ENCODE measurements at regions not wholly inside any gene's neighbourhood (a gene's known extent, or its start where the extent isn't known, plus 50 kb on each side); places are given as distances from the start of the nearest gene placed in this dataset.

DNA sequence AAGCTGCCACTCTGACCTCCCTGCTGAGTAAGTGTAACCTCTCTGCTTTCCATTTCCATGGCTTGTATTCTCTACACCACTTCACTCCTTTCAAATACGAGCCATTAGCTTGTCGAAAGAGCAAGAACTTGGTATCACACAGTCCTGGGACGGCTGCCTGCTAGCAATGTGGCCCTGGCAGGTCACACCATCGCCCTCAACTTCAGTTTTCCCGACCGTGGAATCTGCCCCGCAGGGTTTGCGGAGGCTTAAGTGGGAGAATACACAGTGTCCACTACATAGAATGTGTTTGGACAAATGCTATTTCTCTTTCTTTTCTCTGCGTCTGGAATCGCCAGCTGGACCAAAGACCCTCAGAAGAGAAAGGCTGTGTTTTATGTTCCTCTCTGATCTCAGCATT lies 78.6 kb upstream of the STOX2 start:
- H2AFZ ChIP-seq (replicated peaks), result peak overlapping the region; percentile 12
- H3K4me1 ChIP-seq, result no peaks in the 10 kb centered on the region
- DNase-seq (ENCODE audit: low spot score), result no peak
- TF ChIP-seq EZH2phosphoT487 (IDR thresholded peaks at IDR 0.05) (no peak), EZH2 (IDR thresholded peaks at IDR 0.05) (no peak)
- TF ChIP-seq, protein P1, sequence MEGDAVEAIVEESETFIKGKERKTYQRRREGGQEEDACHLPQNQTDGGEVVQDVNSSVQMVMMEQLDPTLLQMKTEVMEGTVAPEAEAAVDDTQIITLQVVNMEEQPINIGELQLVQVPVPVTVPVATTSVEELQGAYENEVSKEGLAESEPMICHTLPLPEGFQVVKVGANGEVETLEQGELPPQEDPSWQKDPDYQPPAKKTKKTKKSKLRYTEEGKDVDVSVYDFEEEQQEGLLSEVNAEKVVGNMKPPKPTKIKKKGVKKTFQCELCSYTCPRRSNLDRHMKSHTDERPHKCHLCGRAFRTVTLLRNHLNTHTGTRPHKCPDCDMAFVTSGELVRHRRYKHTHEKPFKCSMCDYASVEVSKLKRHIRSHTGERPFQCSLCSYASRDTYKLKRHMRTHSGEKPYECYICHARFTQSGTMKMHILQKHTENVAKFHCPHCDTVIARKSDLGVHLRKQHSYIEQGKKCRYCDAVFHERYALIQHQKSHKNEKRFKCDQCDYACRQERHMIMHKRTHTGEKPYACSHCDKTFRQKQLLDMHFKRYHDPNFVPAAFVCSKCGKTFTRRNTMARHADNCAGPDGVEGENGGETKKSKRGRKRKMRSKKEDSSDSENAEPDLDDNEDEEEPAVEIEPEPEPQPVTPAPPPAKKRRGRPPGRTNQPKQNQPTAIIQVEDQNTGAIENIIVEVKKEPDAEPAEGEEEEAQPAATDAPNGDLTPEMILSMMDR (IDR thresholded peaks at IDR 0.05), result no peak
- no peaks in the 10 kb centered on the region for H3K36me3 ChIP-seq
- H3K4me2 ChIP-seq, result no peak overlapping the region
- no peaks in the 10 kb centered on the region for H3K79me2 ChIP-seq (ENCODE audit: low read depth)
- H4K20me1 ChIP-seq (ENCODE audit: low read depth), result no peaks in the 10 kb centered on the region
- peaks cover 5% of the 10 kb centered on the region for H3K9me3 Mint-ChIP-seq
- H3K9me3 ChIP-seq (ENCODE audit: low read depth), result no peaks in the 10 kb centered on the region
- H3K27me3 Mint-ChIP-seq (ENCODE audit: insufficient read depth, low read depth), result peaks cover 3% of the 10 kb centered on the region
- H3K9ac ChIP-seq, result no peak overlapping the region
- peak overlapping the region; percentile 18 for H3K27ac Mint-ChIP-seq
- H3F3A ChIP-seq (ENCODE audit: low read depth), result no peaks in the 10 kb centered on the region
- no peak overlapping the region for H3K4me3 ChIP-seq
- no peaks in the 10 kb centered on the region for H3K27me3 ChIP-seq
- H3K4me1 Mint-ChIP-seq, result peaks cover 23% of the 10 kb centered on the region
- H3K27ac ChIP-seq, result no peak overlapping the region
- no peak overlapping the region for H3K4me3 Mint-ChIP-seq
- H3K36me3 Mint-ChIP-seq, result no peaks in the 10 kb centered on the region

DNA sequence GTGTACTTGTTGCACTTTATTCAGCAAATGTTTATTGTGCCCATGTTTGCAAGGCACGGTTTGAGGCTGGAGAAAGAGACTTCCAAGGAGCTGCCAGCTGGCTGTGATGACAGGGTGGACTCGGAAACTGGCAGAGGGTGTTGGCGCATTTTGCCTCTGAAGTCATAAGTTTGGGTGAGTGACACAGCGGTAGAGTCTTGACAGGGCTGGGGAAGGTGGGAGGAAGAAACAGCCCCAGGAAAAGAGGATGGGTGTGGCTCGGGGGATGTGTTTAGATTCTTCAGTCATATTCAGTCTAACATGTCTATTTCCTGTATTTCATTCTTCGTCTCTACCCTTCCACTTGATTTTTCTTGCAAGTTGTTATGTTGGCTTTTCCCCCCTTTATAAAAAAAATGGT lies 77.0 kb upstream of the STOX2 start:
- Histone ChIP-seq H3K4me3 (no peak overlapping the region), H4K20me1 (ENCODE audit: low read depth) (no peaks in the 10 kb centered on the region), H3K27ac (no peak overlapping the region), H2AFZ (replicated peaks) (no peak overlapping the region), H3K36me3 (no peaks in the 10 kb centered on the region), H3K27me3 (no peaks in the 10 kb centered on the region), H3K9me3 (ENCODE audit: low read depth) (no peaks in the 10 kb centered on the region), H3K4me2 (no peak overlapping the region), H3K4me1 (no peaks in the 10 kb centered on the region), H3F3A (ENCODE audit: low read depth) (no peaks in the 10 kb centered on the region), H3K9ac (no peak overlapping the region), H3K79me2 (ENCODE audit: low read depth) (no peaks in the 10 kb centered on the region)
- DNase-seq (ENCODE audit: low spot score), result no peak
- Mint-ChIP-seq H3K4me1 (peaks cover 23% of the 10 kb centered on the region), H3K4me3 (no peak overlapping the region), H3K27me3 (ENCODE audit: insufficient read depth, low read depth) (peaks cover 3% of the 10 kb centered on the region), H3K9me3 (peaks cover 2% of the 10 kb centered on the region), H3K36me3 (no peaks in the 10 kb centered on the region), H3K27ac (no peak overlapping the region)
- TF ChIP-seq, protein P1 (IDR thresholded peaks at IDR 0.05), result no peak
- TF ChIP-seq EZH2phosphoT487 (IDR thresholded peaks at IDR 0.05) (no peak), EZH2 (IDR thresholded peaks at IDR 0.05) (no peak)

DNA sequence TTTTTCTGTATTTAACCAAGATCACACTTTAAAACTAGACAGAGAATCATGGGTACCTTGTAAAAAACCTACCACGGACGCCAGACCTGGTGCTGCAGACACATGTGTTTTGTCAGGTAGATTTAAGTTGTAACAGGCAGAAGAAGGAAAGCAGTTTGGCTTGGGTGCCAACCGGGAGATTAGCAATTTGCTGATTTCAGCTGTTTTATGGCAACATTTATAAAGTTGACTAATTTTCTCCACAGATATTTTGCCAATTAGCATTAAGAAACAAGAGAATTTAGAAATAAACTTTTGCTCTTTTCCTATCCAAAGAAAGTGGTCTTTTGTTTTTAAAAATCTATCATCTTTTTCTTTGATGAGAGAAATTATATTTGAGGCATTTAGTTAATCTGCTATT lies 76.3 kb upstream of the STOX2 start:
- H3K4me1 Mint-ChIP-seq, result peaks cover 18% of the 10 kb centered on the region
- no peaks in the 10 kb centered on the region for H3K9me3 ChIP-seq (ENCODE audit: low read depth)
- no peaks in the 10 kb centered on the region for H3F3A ChIP-seq (ENCODE audit: low read depth)
- no peaks in the 10 kb centered on the region for H3K36me3 Mint-ChIP-seq
- H3K27me3 ChIP-seq, result no peaks in the 10 kb centered on the region
- H3K4me3 Mint-ChIP-seq, result no peak overlapping the region
- no peak overlapping the region for H3K4me3 ChIP-seq
- H3K27ac ChIP-seq, result no peak overlapping the region
- TF ChIP-seq, protein P1 (IDR thresholded peaks at IDR 0.05), result no peak
- TF ChIP-seq EZH2phosphoT487 (IDR thresholded peaks at IDR 0.05) (no peak), EZH2 (IDR thresholded peaks at IDR 0.05) (no peak)
- H3K27me3 Mint-ChIP-seq (ENCODE audit: insufficient read depth, low read depth), result peaks cover 3% of the 10 kb centered on the region
- H3K27ac Mint-ChIP-seq, result no peak overlapping the region
- H3K79me2 ChIP-seq (ENCODE audit: low read depth), result no peaks in the 10 kb centered on the region
- peaks cover 2% of the 10 kb centered on the region for H3K9me3 Mint-ChIP-seq
- no peak overlapping the region for H3K4me2 ChIP-seq
- no peaks in the 10 kb centered on the region for H4K20me1 ChIP-seq (ENCODE audit: low read depth)
- no peaks in the 10 kb centered on the region for H3K4me1 ChIP-seq
- H2AFZ ChIP-seq (replicated peaks), result no peak overlapping the region
- no peak overlapping the region for H3K9ac ChIP-seq
- H3K36me3 ChIP-seq, result no peaks in the 10 kb centered on the region
- DNase-seq (ENCODE audit: low spot score), result no peak
